WI38 (cell line): ENCODE measurements at regions not wholly inside any gene's neighbourhood (a gene's known extent, or its start where the extent isn't known, plus 50 kb on each side); places are given as distances from the start of the nearest gene placed in this dataset.
"Not testable (repeated sequence)": the region's sequence is repeated elsewhere in the genome, so short reads cannot be mapped to it uniquely, and the experiment has no call there.

Experiments
- H3K4me3 ChIP-seq: 2 replicates; pipeline ENCODE4 v1.5.1; 2011; ENCODE audit warnings: low read depth, mild to moderate bottlenecking, control low read depth, low read length
- CTCF ChIP-seq: IDR thresholded peaks from 2 replicates; pipeline ENCODE4 v1.5.1; 2012; ENCODE audit warnings: low read depth, mild to moderate bottlenecking, control low read depth, low read length

GRCh38 chr13:44312131-44312530, 61.5 kb upstream of the SERP2 start:
- H3K4me3 ChIP-seq = no peak overlapping the region
- TF ChIP-seq CTCF = no peak

GRCh38 chr13:44312834-44313551, 60.6 kb upstream of the SERP2 start:
- TF ChIP-seq CTCF = no peak
- no peak overlapping the region for H3K4me3 ChIP-seq

DNA sequence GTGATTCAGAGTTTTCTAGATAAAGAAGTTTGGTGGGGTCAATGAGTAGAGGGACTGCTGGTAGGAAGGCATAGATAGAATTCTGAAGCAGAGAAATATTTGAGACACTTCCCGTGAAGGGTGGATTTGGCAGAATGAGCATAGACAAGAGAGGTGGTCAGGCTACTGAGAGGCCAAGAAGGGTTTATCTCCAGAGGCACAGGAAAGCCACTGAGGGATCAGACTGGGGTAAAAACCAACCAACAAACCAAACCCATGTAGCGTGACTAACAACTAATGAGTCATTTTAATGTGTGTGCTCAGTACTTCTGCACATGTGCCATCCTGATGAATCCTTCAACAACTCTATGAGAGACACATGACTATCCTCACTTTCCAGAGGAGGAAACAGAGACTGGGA, 60.0 kb upstream of the SERP2 start:
- no peak overlapping the region for H3K4me3 ChIP-seq
- no peak for TF ChIP-seq CTCF

- H3K4me3 ChIP-seq = not testable (repeated sequence)
Observed at GRCh38 chr13:44314160-44314559, 59.5 kb upstream of the SERP2 start.

DNA sequence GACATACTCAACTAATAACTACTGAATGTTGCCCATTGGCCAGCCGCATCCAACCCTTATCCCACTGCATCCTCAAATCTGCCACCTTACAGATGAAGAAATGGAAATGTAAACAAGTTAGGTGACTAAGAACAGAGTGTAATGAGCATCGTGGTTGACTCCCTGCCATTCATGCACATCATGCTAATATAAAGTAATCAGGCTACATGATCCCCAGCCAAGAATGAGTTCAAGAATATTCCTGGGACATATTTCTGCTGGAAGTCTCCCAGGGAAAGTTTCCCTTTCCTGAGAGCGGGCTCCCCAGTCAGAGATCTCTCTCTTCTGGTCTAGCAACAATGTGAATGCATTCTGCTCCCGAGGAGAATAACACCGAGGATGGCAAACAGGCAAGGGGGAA, 55.9 kb upstream of the SERP2 start:
- TF ChIP-seq CTCF = no peak
- no peak overlapping the region for H3K4me3 ChIP-seq

GRCh38 chr13:44318161-44318560, 55.5 kb upstream of the SERP2 start:
- no peak for TF ChIP-seq CTCF
- H3K4me3 ChIP-seq = no peak overlapping the region

DNA sequence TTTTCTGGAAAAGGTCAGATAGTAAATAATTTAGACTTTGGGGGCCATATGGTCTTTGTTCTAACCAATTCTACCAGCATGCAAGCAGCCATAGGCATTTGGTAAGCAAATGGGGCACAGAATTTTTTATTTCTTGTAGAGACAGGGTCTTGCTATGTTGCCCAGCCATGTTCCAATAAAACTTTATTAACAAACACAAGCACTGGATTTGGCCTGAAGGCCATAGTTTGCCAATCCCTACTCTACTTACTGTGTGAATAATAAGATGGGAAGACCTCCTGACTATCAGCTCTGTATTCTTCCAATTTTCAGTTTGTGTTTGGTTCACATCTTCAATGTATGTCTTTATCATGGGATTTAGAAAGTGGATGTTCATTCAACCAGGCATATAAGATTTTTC, 53.0 kb upstream of the SERP2 start:
- H3K4me3 ChIP-seq = no peak overlapping the region
- TF ChIP-seq CTCF = no peak

GRCh38 chr13:44321961-44322360, 51.7 kb upstream of the SERP2 start:
- TF ChIP-seq CTCF = no peak
- H3K4me3 ChIP-seq = no peak overlapping the region
